GM23338 (cell line): ENCODE measurements at regions not wholly inside any gene's neighbourhood (a gene's known extent, or its start where the extent isn't known, plus 50 kb on each side); places are given as distances from the start of the nearest gene placed in this dataset.
A peak's percentile ranks its signal among the peaks of the same experiment; 100 is the strongest.

Experiments
- ATAC-seq: fragments of 200-7000 bp; cut with Tn5 transposase; 3 replicates; pipeline ENCODE4 v1.9.1; 2020
- DNase-seq: peaks from one replicate; pipeline ENCODE4 v3.0.0-alpha.2; 2015; ENCODE audit warnings: low spot score
- H2AFZ ChIP-seq: fragments of 200-600 bp; sonication (generic); 2 replicates; pipeline ENCODE4 v1.8.0; 2016; ENCODE audit warnings: antibody characterized with exemption, mild to moderate bottlenecking, moderate library complexity
- H3F3A ChIP-seq: fragments of 200-600 bp; sonication (generic); replicated peaks from 2 replicates; pipeline ENCODE4 v1.8.0; 2017; ENCODE audit warnings: antibody characterized with exemption, mixed run types, low read depth
- H3K27ac ChIP-seq: fragments of 200-600 bp; sonication (generic); 2 replicates; pipeline ENCODE4 v1.6.1; 2016; ENCODE audit warnings: low read depth
- H3K27me3 ChIP-seq: fragments of 200-600 bp; sonication (generic); 2 replicates; pipeline ENCODE4 v1.8.0; 2016; ENCODE audit warnings: mild to moderate bottlenecking, mixed run types, moderate library complexity; ENCODE audit not compliant: insufficient read depth
- H3K36me3 ChIP-seq: fragments of 200-600 bp; sonication (generic); 2 replicates; pipeline ENCODE4 v1.8.0; 2016; ENCODE audit warnings: mild to moderate bottlenecking; ENCODE audit not compliant: insufficient read depth
- H3K4me1 ChIP-seq: fragments of 200-600 bp; sonication (generic); 2 replicates; pipeline ENCODE4 v1.8.0; 2016; ENCODE audit warnings: mild to moderate bottlenecking, moderate library complexity; ENCODE audit not compliant: insufficient read depth
- H3K4me2 ChIP-seq: fragments of 200-600 bp; sonication (generic); 2 replicates; pipeline ENCODE4 v1.7.1; 2017; ENCODE audit warnings: mixed run types
- H3K4me3 ChIP-seq: fragments of 200-600 bp; sonication (generic); 2 replicates; pipeline ENCODE4 v1.6.1; 2016; ENCODE audit warnings: mixed run types
- H3K79me2 ChIP-seq: fragments of 200-600 bp; sonication (generic); replicated peaks from 2 replicates; pipeline ENCODE4 v1.8.0; 2017; ENCODE audit warnings: mild to moderate bottlenecking; ENCODE audit not compliant: insufficient read depth
- H3K9me2 ChIP-seq: fragments of 200-600 bp; sonication (generic); 2 replicates; pipeline ENCODE4 v1.8.0; 2017; ENCODE audit not compliant: insufficient read depth
- H4K20me1 ChIP-seq: fragments of 200-600 bp; sonication (generic); replicated peaks from 2 replicates; pipeline ENCODE4 v1.8.0; 2017; ENCODE audit warnings: mild to moderate bottlenecking; ENCODE audit not compliant: insufficient read depth
- H3K27ac Mint-ChIP-seq: 2 replicates; pipeline ENCODE4 v1.8.0; 2020; ENCODE audit warnings: inconsistent platforms, mild to moderate bottlenecking, moderate library complexity, mixed read lengths
- H3K27me3 Mint-ChIP-seq: 3 replicates; pipeline ENCODE4 v1.8.0; 2022; ENCODE audit warnings: low read depth, mild to moderate bottlenecking, moderate library complexity, mixed read lengths, inconsistent platforms; ENCODE audit not compliant: insufficient read depth, poor library complexity
- H3K36me3 Mint-ChIP-seq: 3 replicates; pipeline ENCODE4 v1.8.0; 2021; ENCODE audit warnings: low read depth, mild to moderate bottlenecking, inconsistent platforms, moderate library complexity, mixed read lengths
- H3K4me1 Mint-ChIP-seq: 3 replicates; pipeline ENCODE4 v1.8.0; 2020; ENCODE audit warnings: mild to moderate bottlenecking, inconsistent platforms, mixed read lengths
- H3K4me3 Mint-ChIP-seq: 3 replicates; pipeline ENCODE4 v1.8.0; 2021; ENCODE audit warnings: moderate library complexity, mild to moderate bottlenecking, inconsistent platforms, mixed read lengths
- H3K9me3 Mint-ChIP-seq: 3 replicates; pipeline ENCODE4 v1.8.0; 2020; ENCODE audit warnings: moderate library complexity, mild to moderate bottlenecking, inconsistent platforms, mixed read lengths
- CREB1 ChIP-seq: fragments of 250-450 bp; sonication (Bioruptor Pico); IDR thresholded peaks from 2 replicates; pipeline ENCODE4 v1.5.0; 2020; ENCODE audit warnings: low read depth, mild to moderate bottlenecking, moderate library complexity
- EZH2 ChIP-seq: fragments of 200-600 bp; sonication (generic); IDR thresholded peaks from one replicate; pipeline ENCODE4 v1.8.0; 2017; ENCODE audit warnings: antibody characterized with exemption, mild to moderate bottlenecking, low read depth; ENCODE audit not compliant: unreplicated experiment
- EZH2phosphoT487 ChIP-seq: fragments of 200-600 bp; sonication (generic); IDR thresholded peaks from one replicate; pipeline ENCODE4 v1.8.1; 2018; ENCODE audit warnings: antibody characterized with exemption; ENCODE audit not compliant: unreplicated experiment
- JUNB ChIP-seq: IDR thresholded peaks from one replicate; pipeline ENCODE4 v1.6.1; 2016; ENCODE audit warnings: antibody characterized with exemption; ENCODE audit not compliant: unreplicated experiment
- NANOG ChIP-seq: IDR thresholded peaks from 2 replicates; pipeline ENCODE4 v1.6.1; 2016; ENCODE audit warnings: antibody characterized with exemption, borderline replicate concordance
- TF ChIP-seq, protein P1 (sequence below): IDR thresholded peaks from one replicate; pipeline ENCODE4 v1.6.1; 2018; ENCODE audit warnings: antibody characterized with exemption; ENCODE audit not compliant: unreplicated experiment
- TF ChIP-seq, protein P2 (sequence below): IDR thresholded peaks from 2 replicates; pipeline ENCODE4 v1.6.1; 2016; ENCODE audit warnings: antibody characterized with exemption

DNA sequence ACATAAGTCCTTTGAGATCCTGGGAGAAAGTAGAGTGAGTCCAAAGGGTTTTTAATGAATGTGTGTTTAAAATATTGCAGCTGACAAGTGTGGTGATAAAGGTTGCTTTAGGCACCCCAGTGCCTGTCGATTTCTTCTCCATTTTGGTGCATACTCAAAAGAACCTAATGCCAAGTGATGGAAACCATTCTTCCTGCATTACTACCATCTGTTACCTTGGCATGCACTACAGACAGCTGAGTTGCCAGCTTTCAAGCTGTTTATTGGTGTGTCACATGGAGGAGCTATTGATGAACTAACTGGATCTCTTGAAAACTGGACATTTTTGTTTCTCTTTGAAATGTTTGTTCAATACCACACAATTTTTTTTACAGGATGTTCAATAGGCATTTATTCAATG, 350.0 kb downstream of the AKAIN1 start:
- TF ChIP-seq NANOG = no peak
- TF ChIP-seq EZH2phosphoT487 = no peak
- no peaks in the 10 kb centered on the region for H3K79me2 ChIP-seq

DNA sequence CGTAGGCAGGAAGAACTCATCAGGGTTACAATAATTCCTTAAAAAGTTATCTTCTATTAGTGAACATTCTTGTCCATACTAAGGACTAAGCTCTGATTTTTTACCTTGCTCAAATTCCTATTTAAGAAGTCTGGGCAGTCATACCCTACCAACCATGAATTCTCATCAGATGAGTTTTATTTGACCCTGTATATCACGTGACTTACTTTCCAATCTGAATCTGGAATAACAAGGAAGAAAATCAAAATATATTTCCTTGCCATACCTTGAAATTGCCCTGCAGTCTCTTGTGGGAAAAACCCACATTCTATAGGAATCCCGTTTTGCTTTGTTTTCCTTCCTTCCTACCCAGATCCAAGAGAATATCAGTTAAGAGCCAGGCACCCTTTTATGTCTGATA, 352.7 kb downstream of the AKAIN1 start:
- no peaks in the 10 kb centered on the region for H3K4me1 ChIP-seq
- H3F3A ChIP-seq = no peaks in the 10 kb centered on the region
- H3K4me2 ChIP-seq = no peak overlapping the region
- no peaks in the 10 kb centered on the region; the same call in 1 of the 2 replicates for H4K20me1 ChIP-seq
- Mint-ChIP-seq H3K36me3 (no peaks in the 10 kb centered on the region), H3K27me3 (no peaks in the 10 kb centered on the region), H3K4me1 (peaks cover 7% of the 10 kb centered on the region; the same call in 2 of the 3 replicates), H3K9me3 (no peaks in the 10 kb centered on the region), H3K4me3 (no peak overlapping the region), H3K27ac (no peak overlapping the region)
- TF ChIP-seq, protein P1, sequence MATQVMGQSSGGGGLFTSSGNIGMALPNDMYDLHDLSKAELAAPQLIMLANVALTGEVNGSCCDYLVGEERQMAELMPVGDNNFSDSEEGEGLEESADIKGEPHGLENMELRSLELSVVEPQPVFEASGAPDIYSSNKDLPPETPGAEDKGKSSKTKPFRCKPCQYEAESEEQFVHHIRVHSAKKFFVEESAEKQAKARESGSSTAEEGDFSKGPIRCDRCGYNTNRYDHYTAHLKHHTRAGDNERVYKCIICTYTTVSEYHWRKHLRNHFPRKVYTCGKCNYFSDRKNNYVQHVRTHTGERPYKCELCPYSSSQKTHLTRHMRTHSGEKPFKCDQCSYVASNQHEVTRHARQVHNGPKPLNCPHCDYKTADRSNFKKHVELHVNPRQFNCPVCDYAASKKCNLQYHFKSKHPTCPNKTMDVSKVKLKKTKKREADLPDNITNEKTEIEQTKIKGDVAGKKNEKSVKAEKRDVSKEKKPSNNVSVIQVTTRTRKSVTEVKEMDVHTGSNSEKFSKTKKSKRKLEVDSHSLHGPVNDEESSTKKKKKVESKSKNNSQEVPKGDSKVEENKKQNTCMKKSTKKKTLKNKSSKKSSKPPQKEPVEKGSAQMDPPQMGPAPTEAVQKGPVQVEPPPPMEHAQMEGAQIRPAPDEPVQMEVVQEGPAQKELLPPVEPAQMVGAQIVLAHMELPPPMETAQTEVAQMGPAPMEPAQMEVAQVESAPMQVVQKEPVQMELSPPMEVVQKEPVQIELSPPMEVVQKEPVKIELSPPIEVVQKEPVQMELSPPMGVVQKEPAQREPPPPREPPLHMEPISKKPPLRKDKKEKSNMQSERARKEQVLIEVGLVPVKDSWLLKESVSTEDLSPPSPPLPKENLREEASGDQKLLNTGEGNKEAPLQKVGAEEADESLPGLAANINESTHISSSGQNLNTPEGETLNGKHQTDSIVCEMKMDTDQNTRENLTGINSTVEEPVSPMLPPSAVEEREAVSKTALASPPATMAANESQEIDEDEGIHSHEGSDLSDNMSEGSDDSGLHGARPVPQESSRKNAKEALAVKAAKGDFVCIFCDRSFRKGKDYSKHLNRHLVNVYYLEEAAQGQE = no peak
- TF ChIP-seq CREB1 (CRISPR knock-in tag) (no peak), NANOG (no peak), EZH2 (no peak), JUNB (no peak)
- TF ChIP-seq, protein P2, sequence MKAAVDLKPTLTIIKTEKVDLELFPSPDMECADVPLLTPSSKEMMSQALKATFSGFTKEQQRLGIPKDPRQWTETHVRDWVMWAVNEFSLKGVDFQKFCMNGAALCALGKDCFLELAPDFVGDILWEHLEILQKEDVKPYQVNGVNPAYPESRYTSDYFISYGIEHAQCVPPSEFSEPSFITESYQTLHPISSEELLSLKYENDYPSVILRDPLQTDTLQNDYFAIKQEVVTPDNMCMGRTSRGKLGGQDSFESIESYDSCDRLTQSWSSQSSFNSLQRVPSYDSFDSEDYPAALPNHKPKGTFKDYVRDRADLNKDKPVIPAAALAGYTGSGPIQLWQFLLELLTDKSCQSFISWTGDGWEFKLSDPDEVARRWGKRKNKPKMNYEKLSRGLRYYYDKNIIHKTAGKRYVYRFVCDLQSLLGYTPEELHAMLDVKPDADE = no peak
- H3K9me2 ChIP-seq = no peaks in the 10 kb centered on the region
- H3K36me3 ChIP-seq = no peaks in the 10 kb centered on the region
- H2AFZ ChIP-seq = peak overlapping the region; percentile 80
- H3K4me3 ChIP-seq = no peak overlapping the region
- H3K27me3 ChIP-seq = no peaks in the 10 kb centered on the region
- no peak for DNase-seq
- ATAC-seq = no peak
- no peak overlapping the region for H3K27ac ChIP-seq
- H3K79me2 ChIP-seq = no peaks in the 10 kb centered on the region

More for the DNA sequence above, 350.0 kb downstream of the AKAIN1 start:
- no peak for DNase-seq
- no peaks in the 10 kb centered on the region for H3F3A ChIP-seq
- H3K4me2 ChIP-seq = no peak overlapping the region
- no peaks in the 10 kb centered on the region for H3K27me3 Mint-ChIP-seq
- no peaks in the 10 kb centered on the region for H3K36me3 Mint-ChIP-seq
- H3K27ac Mint-ChIP-seq = no peak overlapping the region
- H3K27me3 ChIP-seq = no peaks in the 10 kb centered on the region
- H3K36me3 ChIP-seq = no peaks in the 10 kb centered on the region
- H4K20me1 ChIP-seq = no peaks in the 10 kb centered on the region
- 0 out of 2 replicates have a peak, but pooled peaks cover 4% of the 10 kb centered on the region for H3K4me1 ChIP-seq
- no peak overlapping the region for H3K4me3 ChIP-seq
- no peak overlapping the region for H3K4me3 Mint-ChIP-seq
- no peak overlapping the region for H3K27ac ChIP-seq
- no peak overlapping the region for H2AFZ ChIP-seq
- no peak for ATAC-seq
- no peaks in the 10 kb centered on the region for H3K9me3 Mint-ChIP-seq
- H3K9me2 ChIP-seq = no peaks in the 10 kb centered on the region
- peaks cover 4% of the 10 kb centered on the region; the same call in 2 of the 3 replicates for H3K4me1 Mint-ChIP-seq
